ENCODE measurements at regions not wholly inside any gene's neighbourhood (a gene's known extent, or its start where the extent isn't known, plus 50 kb on each side); places are given as distances from the start of the nearest gene placed in this dataset.

DNA sequence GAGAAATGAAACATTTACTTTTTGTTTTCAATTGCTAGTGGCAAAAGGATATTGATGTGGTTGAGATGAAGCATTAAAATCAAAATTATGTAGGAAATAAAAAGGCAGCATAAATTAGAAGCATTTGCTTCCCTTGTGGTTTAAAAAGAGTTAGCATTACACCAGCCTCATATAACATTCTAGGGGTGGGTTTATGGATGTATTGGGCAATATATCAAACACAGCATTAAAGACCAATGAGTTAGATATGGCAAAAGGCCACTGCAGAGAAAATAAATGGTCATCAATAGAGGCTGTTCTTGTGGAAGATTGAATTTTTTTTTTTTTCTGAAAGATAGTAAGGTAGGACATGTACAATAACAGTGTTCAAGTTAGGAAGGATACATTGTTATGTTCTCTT, 473.0 kb downstream of the TLR4 start:
- no peak for TF ChIP-seq CTCF (IDR thresholded peaks at IDR 0.05)
- no peak for TF ChIP-seq RAD21 (conservative IDR thresholded peaks at IDR 0.05 in 1 of 2, IDR thresholded peaks at IDR 0.05 in 1 of 2)
- no peak for TF ChIP-seq RNF2 (IDR thresholded peaks at IDR 0.05; ENCODE audit: borderline replicate concordance, low read depth)
- no peak for TF ChIP-seq POLR2A (IDR thresholded peaks at IDR 0.05; ENCODE audit: low read length)
- TF ChIP-seq RCOR1 (IDR thresholded peaks at IDR 0.05; ENCODE audit: low read depth, low read length), result no peak
- TF ChIP-seq MYC (IDR thresholded peaks at IDR 0.05; ENCODE audit: borderline replicate concordance, low read length), result no peak

Measured in A549 (cell line).